IMR-90 (cell line): ENCODE measurements at regions not wholly inside any gene's neighbourhood (a gene's known extent, or its start where the extent isn't known, plus 50 kb on each side); places are given as distances from the start of the nearest gene placed in this dataset.

Source experiments
- ATAC-seq: fragments of 200-7000 bp; cut with Tn5 transposase; 2 replicates; pipeline ENCODE4 v1.9.1; 2020; ENCODE audit warnings: low read depth, mild to moderate bottlenecking, moderate library complexity
- BruUV-seq: library from RNA; stranded (reverse); fragments of 400-500 nt; replicated peaks from 2 replicates; lab custom pipeline; 2021; lab: Mats Ljungman, UMichigan
- CTCF ChIA-PET: fragments of 300-600 bp; formaldehyde crosslinking; extraction: SDS; loops from one replicate; lab custom pipeline; 2021; ENCODE audit warnings: antibody characterized with exemption; lab: Yijun Ruan, JAX
- POLR2A ChIA-PET: fragments of 300-600 bp; sonication (Branson Sonifier 250); formaldehyde crosslinking; loops from one replicate; lab custom pipeline; 2022; ENCODE audit warnings: antibody characterized with exemption; ENCODE audit not compliant: unreplicated experiment; lab: Charles Lee
- DNase-seq: peaks from one replicate; pipeline ENCODE4 v3.0.0; 2013
- H2AFZ ChIP-seq: replicated peaks from 2 replicates; pipeline ENCODE3; 2013; ENCODE audit warnings: low read length, mild to moderate bottlenecking; ENCODE audit not compliant: poor library complexity
- H2AK5ac ChIP-seq: 2 replicates; pipeline ENCODE4 v1.6.1; 2013; ENCODE audit warnings: low read depth, low read length, inconsistent platforms
- H2AK9ac ChIP-seq: replicated peaks from 2 replicates; pipeline ENCODE3; 2013; ENCODE audit warnings: mild to moderate bottlenecking, low read depth, low read length, moderate library complexity; ENCODE audit not compliant: poor library complexity
- H2BK120ac ChIP-seq: 2 replicates; pipeline ENCODE4 v1.6.1; 2013; ENCODE audit warnings: low read depth, low read length, inconsistent platforms
- H2BK15ac ChIP-seq: 3 replicates; pipeline ENCODE4 v1.6.1; 2013; ENCODE audit warnings: low read depth, low read length, inconsistent platforms
- H2BK20ac ChIP-seq: 2 replicates; pipeline ENCODE4 v1.6.1; 2013; ENCODE audit warnings: low read depth, mild to moderate bottlenecking, inconsistent platforms, low read length, moderate library complexity
- H2BK5ac ChIP-seq: 2 replicates; pipeline ENCODE4 v1.6.1; 2013; ENCODE audit warnings: mild to moderate bottlenecking, low read depth, low read length, inconsistent platforms; ENCODE audit not compliant: poor library complexity, severe bottlenecking
- H3K14ac ChIP-seq: replicated peaks from 2 replicates; pipeline ENCODE4 v1.6.1; 2013; ENCODE audit warnings: low read depth, low read length, inconsistent platforms
- H3K18ac ChIP-seq: 2 replicates; pipeline ENCODE4 v1.6.1; 2013; ENCODE audit warnings: low read depth, low read length, control low read depth
- H3K23ac ChIP-seq: 2 replicates; pipeline ENCODE4 v1.6.1; 2013; ENCODE audit warnings: low read depth, low read length, inconsistent platforms
- H3K27ac ChIP-seq: 2 replicates; pipeline ENCODE4 v1.5.1; 2013; ENCODE audit warnings: mild to moderate bottlenecking, control low read depth, low read length; ENCODE audit not compliant: insufficient read depth
- H3K27me3 ChIP-seq: 2 replicates; pipeline ENCODE4 v1.6.1; 2013; ENCODE audit warnings: low read length; ENCODE audit not compliant: control insufficient read depth, insufficient read depth
- H3K36me3 ChIP-seq: 2 replicates; pipeline ENCODE4 v1.6.1; 2013; ENCODE audit warnings: low read length, mixed read lengths; ENCODE audit not compliant: control insufficient read depth, insufficient read depth
- H3K4ac ChIP-seq: 2 replicates; pipeline ENCODE4 v1.6.1; 2013; ENCODE audit warnings: low read depth, low read length, inconsistent platforms
- H3K4me1 ChIP-seq: 2 replicates; pipeline ENCODE4 v1.6.1; 2013; ENCODE audit warnings: low read length, mixed read lengths; ENCODE audit not compliant: control insufficient read depth, insufficient read depth
- H3K4me2 ChIP-seq: 2 replicates; pipeline ENCODE4 v1.6.1; 2013; ENCODE audit warnings: low read depth, mild to moderate bottlenecking, control low read depth, low read length, moderate library complexity
- H3K4me3 ChIP-seq: 2 replicates; pipeline ENCODE4 v1.5.1; 2013; ENCODE audit warnings: low read depth, mild to moderate bottlenecking, control low read depth, low read length, moderate library complexity; ENCODE audit not compliant: insufficient read depth
- H3K56ac ChIP-seq: 2 replicates; pipeline ENCODE4 v1.6.1; 2013; ENCODE audit warnings: low read length, inconsistent platforms; ENCODE audit not compliant: insufficient read depth; ENCODE audit errors: extremely low read depth
- H3K79me1 ChIP-seq, 2 experiments: 2 replicates each; pipeline ENCODE4 v1.6.1; 2013; ENCODE audit warnings: low read length in 2 of 2, inconsistent platforms in 1 of 2, low read depth in 1 of 2
- H3K9ac ChIP-seq: 2 replicates; pipeline ENCODE4 v1.6.1; 2013; ENCODE audit warnings: low read depth, low read length, control low read depth
- H3K9me1 ChIP-seq: 2 replicates; pipeline ENCODE4 v1.6.1; 2013; ENCODE audit warnings: low read length, inconsistent platforms; ENCODE audit not compliant: insufficient read depth
- H3K9me3 ChIP-seq: 2 replicates; pipeline ENCODE4 v1.6.1; 2013; ENCODE audit warnings: low read length; ENCODE audit not compliant: control insufficient read depth, insufficient read depth
- H4K20me1 ChIP-seq: 2 replicates; pipeline ENCODE4 v1.6.1; 2013; ENCODE audit warnings: low read length, inconsistent platforms; ENCODE audit not compliant: insufficient read depth
- H4K5ac ChIP-seq: 2 replicates; pipeline ENCODE4 v1.6.1; 2013; ENCODE audit warnings: mild to moderate bottlenecking, low read depth, low read length, control low read depth
- H4K8ac ChIP-seq, 2 experiments: 2 replicates each; pipeline ENCODE4 v1.6.1; 2013; ENCODE audit warnings: low read depth in 2 of 2, low read length in 2 of 2, control low read depth in 1 of 2, inconsistent platforms in 1 of 2
- H4K91ac ChIP-seq: 2 replicates; pipeline ENCODE4 v1.6.1; 2013; ENCODE audit warnings: low read depth, low read length, inconsistent platforms; ENCODE audit not compliant: insufficient read depth
- BHLHE40 ChIP-seq: fragments of 150-350 bp; IDR thresholded peaks from 2 replicates; pipeline ENCODE4 v1.6.1; 2016; ENCODE audit warnings: mild to moderate bottlenecking, low read depth, low read length
- CEBPB ChIP-seq: IDR thresholded peaks from 2 replicates; pipeline ENCODE4 v1.6.1; 2012; ENCODE audit warnings: low read depth, low read length, improper control_type of control experiment
- CHD1 ChIP-seq: IDR thresholded peaks from 2 replicates; pipeline ENCODE4 v1.6.1; 2012; ENCODE audit warnings: low read depth, low read length, improper control_type of control experiment
- CTCF ChIP-seq: conservative IDR thresholded peaks from 2 replicates; pipeline ENCODE4 v1.5.1; 2012; ENCODE audit warnings: mild to moderate bottlenecking, low read depth, low read length, improper control_type of control experiment
- ELK1 ChIP-seq: fragments of 150-350 bp; IDR thresholded peaks from 2 replicates; pipeline ENCODE4 v1.6.1; 2016; ENCODE audit warnings: low read depth, mild to moderate bottlenecking, low read length, moderate library complexity, borderline replicate concordance
- MAFK ChIP-seq: IDR thresholded peaks from 2 replicates; pipeline ENCODE4 v1.6.1; 2012; ENCODE audit warnings: low read depth, low read length, improper control_type of control experiment
- MAZ ChIP-seq: IDR thresholded peaks from 2 replicates; pipeline ENCODE4 v1.6.1; 2012; ENCODE audit warnings: low read depth, mild to moderate bottlenecking, low read length, improper control_type of control experiment, moderate library complexity, borderline replicate concordance
- MXI1 ChIP-seq: IDR thresholded peaks from 2 replicates; pipeline ENCODE4 v1.6.1; 2012; ENCODE audit warnings: low read depth, mild to moderate bottlenecking, low read length, moderate library complexity, borderline replicate concordance
- NFE2L2 ChIP-seq: fragments of 150-350 bp; IDR thresholded peaks from 2 replicates; pipeline ENCODE4 v1.6.1; 2016; ENCODE audit warnings: low read depth, mild to moderate bottlenecking, low read length
- POLR2A ChIP-seq: IDR thresholded peaks from 2 replicates; pipeline ENCODE4 v1.6.1; 2012; ENCODE audit warnings: mild to moderate bottlenecking, low read depth, low read length
- RCOR1 ChIP-seq: IDR thresholded peaks from 2 replicates; pipeline ENCODE4 v1.6.1; 2012; ENCODE audit warnings: mild to moderate bottlenecking, low read length, improper control_type of control experiment; ENCODE audit not compliant: insufficient replicate concordance
- RFX5 ChIP-seq: IDR thresholded peaks from 2 replicates; pipeline ENCODE4 v1.8.0; 2012; ENCODE audit warnings: low read depth, mild to moderate bottlenecking, low read length, moderate library complexity
- SMC3 ChIP-seq: fragments of 150-350 bp; IDR thresholded peaks from 2 replicates; pipeline ENCODE4 v1.6.1; 2016; ENCODE audit warnings: low read depth, mild to moderate bottlenecking, antibody characterized with exemption, low read length, moderate library complexity
- WGBS, 2 experiments: methylation state at CpG; one replicate each; pipeline versions ENCODE4 v1.1.5 to v1.1.7; 2013; ENCODE audit warnings: missing lambda C conversion rate in 2 of 2; ENCODE audit not compliant: insufficient read length in 1 of 2; ENCODE audit errors: extremely low coverage in 2 of 2; 5-methylcytosine and 5-hydroxymethylcytosine counted together
- dilution Hi-C: fragments of 300-500 bp; cut with HindIII; formaldehyde crosslinking; loops from one replicate; pipeline ENCODE4 v1.14.3; 2018; ENCODE audit warnings: low sequenced_read_pairs; ENCODE audit not compliant: unreplicated experiment
- in situ Hi-C: fragments of 300-500 bp; cut with MboI; formaldehyde crosslinking; loops from 3 replicates; pipeline ENCODE4 v1.14.3; 2019; ENCODE audit warnings: low sequenced_read_pairs, inconsistent platforms, mixed read lengths
- intact Hi-C: fragments of 100-400 bp; cut with micrococcal nuclease; formaldehyde crosslinking; loops from 2 replicates; pipeline ENCODE4 v1.10.0; 2022
- TF ChIP-seq, protein P1 (sequence below): fragments of 150-350 bp; IDR thresholded peaks from 2 replicates; pipeline ENCODE4 v1.6.1; 2017; ENCODE audit warnings: mild to moderate bottlenecking, antibody characterized with exemption, low read length, low read depth

DNA sequence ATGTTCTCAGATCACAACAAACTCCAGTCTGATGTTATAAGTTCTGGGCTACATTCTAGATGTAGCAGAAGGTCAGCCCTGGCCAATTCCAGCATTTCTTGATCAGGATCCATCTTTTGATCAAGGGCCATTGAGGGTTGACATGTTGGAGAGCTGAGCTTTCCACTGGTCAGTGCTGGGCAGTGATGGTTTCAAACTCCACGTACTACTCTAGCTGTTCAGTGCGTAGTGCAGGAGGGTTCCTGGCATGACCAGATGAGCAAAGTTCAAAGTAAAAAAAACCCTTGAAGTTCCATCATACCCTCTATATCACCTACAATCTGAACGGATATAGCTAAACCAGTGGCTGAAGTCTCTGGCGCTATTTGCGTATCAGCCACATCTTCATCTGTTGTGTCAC is 210.4 kb upstream of the OSR1 start:
- no TSS peak for BruUV-seq
- Histone ChIP-seq H4K8ac (no peak overlapping the region), H3K4me1 (peaks cover 1% of the 10 kb centered on the region; the same call in 1 of the 2 replicates), H4K91ac (no peak overlapping the region), H3K4ac (no peak overlapping the region), H3K14ac (no peak overlapping the region), H3K4me2 (no peak overlapping the region), H3K23ac (no peak overlapping the region), H2BK20ac (no peak overlapping the region), H3K56ac (no peak overlapping the region), H3K9me3 (no peaks in the 10 kb centered on the region), H3K4me3 (no peak overlapping the region), H2AFZ (no peak overlapping the region), H3K9ac (no peak overlapping the region), H3K27ac (no peak overlapping the region), H3K36me3 (no peaks in the 10 kb centered on the region), H2BK15ac (no peak overlapping the region), H2BK120ac (no peak overlapping the region), H3K9me1 (no peaks in the 10 kb centered on the region; the same call in 1 of the 2 replicates), H4K20me1 (no peaks in the 10 kb centered on the region), H2AK9ac (no peak overlapping the region), H3K79me1 (no peaks in the 10 kb centered on the region), H3K27me3 (peaks cover 22% of the 10 kb centered on the region), H2BK5ac (no peak overlapping the region), H4K5ac (no peak overlapping the region), H3K18ac (no peak overlapping the region), H2AK5ac (no peak overlapping the region)
- CTCF ChIA-PET: no interaction called here
- no CpG with 5 or more reads among the region's 5 CpGs for WGBS, 2 experiments
- POLR2A ChIA-PET: no interaction called here
- intact Hi-C loops (no loop called here), in situ Hi-C loops (no loop called here), dilution Hi-C loops (no loop called here)
- ATAC-seq (no peak), DNase-seq (no peak)
- TF ChIP-seq MXI1 (no peak), SMC3 (no peak), RFX5 (no peak), POLR2A (no peak), CHD1 (no peak), CTCF (no peak), NFE2L2 (no peak), MAZ (no peak), BHLHE40 (no peak), CEBPB (no peak), RCOR1 (no peak), MAFK (no peak), ELK1 (no peak)
- TF ChIP-seq, protein P1, sequence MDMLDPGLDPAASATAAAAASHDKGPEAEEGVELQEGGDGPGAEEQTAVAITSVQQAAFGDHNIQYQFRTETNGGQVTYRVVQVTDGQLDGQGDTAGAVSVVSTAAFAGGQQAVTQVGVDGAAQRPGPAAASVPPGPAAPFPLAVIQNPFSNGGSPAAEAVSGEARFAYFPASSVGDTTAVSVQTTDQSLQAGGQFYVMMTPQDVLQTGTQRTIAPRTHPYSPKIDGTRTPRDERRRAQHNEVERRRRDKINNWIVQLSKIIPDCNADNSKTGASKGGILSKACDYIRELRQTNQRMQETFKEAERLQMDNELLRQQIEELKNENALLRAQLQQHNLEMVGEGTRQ: no peak
